Panc1 (cell line): ENCODE measurements at regions not wholly inside any gene's neighbourhood (a gene's known extent, or its start where the extent isn't known, plus 50 kb on each side); places are given as distances from the start of the nearest gene placed in this dataset.

ENCODE experiments used
- POLR2AphosphoS5 ChIP-seq: IDR thresholded peaks from 2 replicates; pipeline ENCODE4 v1.6.1; 2012; ENCODE audit warnings: mild to moderate bottlenecking, low read depth, low read length, moderate library complexity
- TF ChIP-seq, protein P1 (sequence below): fragments of 450-650 bp; IDR thresholded peaks from 2 replicates; pipeline ENCODE4 v1.5.1; 2017; ENCODE audit warnings: mild to moderate bottlenecking
- TF ChIP-seq, protein P2 (sequence below), 2 experiments: IDR thresholded peaks; 2 replicates each; pipeline ENCODE4 v1.6.1; 2011 to 2012; ENCODE audit warnings: low read depth in 2 of 2, control low read depth in 1 of 2, low read length in 1 of 2, mild to moderate bottlenecking in 1 of 2, moderate library complexity in 1 of 2; ENCODE audit not compliant: insufficient read depth in 1 of 2

GRCh38 chrX:65601530-65602220 is 65.8 kb upstream of the MSN start:
- TF ChIP-seq, protein P1, sequence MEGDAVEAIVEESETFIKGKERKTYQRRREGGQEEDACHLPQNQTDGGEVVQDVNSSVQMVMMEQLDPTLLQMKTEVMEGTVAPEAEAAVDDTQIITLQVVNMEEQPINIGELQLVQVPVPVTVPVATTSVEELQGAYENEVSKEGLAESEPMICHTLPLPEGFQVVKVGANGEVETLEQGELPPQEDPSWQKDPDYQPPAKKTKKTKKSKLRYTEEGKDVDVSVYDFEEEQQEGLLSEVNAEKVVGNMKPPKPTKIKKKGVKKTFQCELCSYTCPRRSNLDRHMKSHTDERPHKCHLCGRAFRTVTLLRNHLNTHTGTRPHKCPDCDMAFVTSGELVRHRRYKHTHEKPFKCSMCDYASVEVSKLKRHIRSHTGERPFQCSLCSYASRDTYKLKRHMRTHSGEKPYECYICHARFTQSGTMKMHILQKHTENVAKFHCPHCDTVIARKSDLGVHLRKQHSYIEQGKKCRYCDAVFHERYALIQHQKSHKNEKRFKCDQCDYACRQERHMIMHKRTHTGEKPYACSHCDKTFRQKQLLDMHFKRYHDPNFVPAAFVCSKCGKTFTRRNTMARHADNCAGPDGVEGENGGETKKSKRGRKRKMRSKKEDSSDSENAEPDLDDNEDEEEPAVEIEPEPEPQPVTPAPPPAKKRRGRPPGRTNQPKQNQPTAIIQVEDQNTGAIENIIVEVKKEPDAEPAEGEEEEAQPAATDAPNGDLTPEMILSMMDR: no peak
- TF ChIP-seq, protein P2, sequence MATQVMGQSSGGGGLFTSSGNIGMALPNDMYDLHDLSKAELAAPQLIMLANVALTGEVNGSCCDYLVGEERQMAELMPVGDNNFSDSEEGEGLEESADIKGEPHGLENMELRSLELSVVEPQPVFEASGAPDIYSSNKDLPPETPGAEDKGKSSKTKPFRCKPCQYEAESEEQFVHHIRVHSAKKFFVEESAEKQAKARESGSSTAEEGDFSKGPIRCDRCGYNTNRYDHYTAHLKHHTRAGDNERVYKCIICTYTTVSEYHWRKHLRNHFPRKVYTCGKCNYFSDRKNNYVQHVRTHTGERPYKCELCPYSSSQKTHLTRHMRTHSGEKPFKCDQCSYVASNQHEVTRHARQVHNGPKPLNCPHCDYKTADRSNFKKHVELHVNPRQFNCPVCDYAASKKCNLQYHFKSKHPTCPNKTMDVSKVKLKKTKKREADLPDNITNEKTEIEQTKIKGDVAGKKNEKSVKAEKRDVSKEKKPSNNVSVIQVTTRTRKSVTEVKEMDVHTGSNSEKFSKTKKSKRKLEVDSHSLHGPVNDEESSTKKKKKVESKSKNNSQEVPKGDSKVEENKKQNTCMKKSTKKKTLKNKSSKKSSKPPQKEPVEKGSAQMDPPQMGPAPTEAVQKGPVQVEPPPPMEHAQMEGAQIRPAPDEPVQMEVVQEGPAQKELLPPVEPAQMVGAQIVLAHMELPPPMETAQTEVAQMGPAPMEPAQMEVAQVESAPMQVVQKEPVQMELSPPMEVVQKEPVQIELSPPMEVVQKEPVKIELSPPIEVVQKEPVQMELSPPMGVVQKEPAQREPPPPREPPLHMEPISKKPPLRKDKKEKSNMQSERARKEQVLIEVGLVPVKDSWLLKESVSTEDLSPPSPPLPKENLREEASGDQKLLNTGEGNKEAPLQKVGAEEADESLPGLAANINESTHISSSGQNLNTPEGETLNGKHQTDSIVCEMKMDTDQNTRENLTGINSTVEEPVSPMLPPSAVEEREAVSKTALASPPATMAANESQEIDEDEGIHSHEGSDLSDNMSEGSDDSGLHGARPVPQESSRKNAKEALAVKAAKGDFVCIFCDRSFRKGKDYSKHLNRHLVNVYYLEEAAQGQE (IDR thresholded peaks at IDR 0.05; ENCODE audit: insufficient read depth in 1 of 2, low read depth in 2 of 2, low read length in 1 of 2): no peak
- no peak for TF ChIP-seq POLR2AphosphoS5
